H9 (cell line): ENCODE measurements at regions not wholly inside any gene's neighbourhood (a gene's known extent, or its start where the extent isn't known, plus 50 kb on each side); places are given as distances from the start of the nearest gene placed in this dataset.

Source experiments
- DNase-seq: peaks from one replicate; pipeline ENCODE4 v3.0.0-alpha.2; 2017
- H2AFZ ChIP-seq: one replicate; pipeline ENCODE4 v1.6.1; 2013; ENCODE audit warnings: mild to moderate bottlenecking, low read length, control low read depth, moderate library complexity
- H2AK5ac ChIP-seq: 2 replicates; pipeline ENCODE4 v1.6.1; 2013; ENCODE audit warnings: low read length, control low read depth, mixed read lengths; ENCODE audit not compliant: insufficient read length
- H2BK120ac ChIP-seq: one replicate; pipeline ENCODE4 v1.6.1; 2013; ENCODE audit warnings: low read depth, mild to moderate bottlenecking, low read length, control low read depth, inconsistent platforms; ENCODE audit not compliant: poor library complexity, severe bottlenecking
- H2BK12ac ChIP-seq: 2 replicates; pipeline ENCODE4 v1.6.1; 2013; ENCODE audit warnings: low read length, control low read depth, mixed read lengths, low read depth; ENCODE audit not compliant: insufficient read length
- H2BK15ac ChIP-seq: 2 replicates; pipeline ENCODE4 v1.6.1; 2013; ENCODE audit warnings: low read depth, low read length, control low read depth
- H2BK20ac ChIP-seq: one replicate; pipeline ENCODE4 v1.6.1; 2013; ENCODE audit warnings: low read depth, mild to moderate bottlenecking, low read length, control low read depth, inconsistent platforms; ENCODE audit not compliant: poor library complexity, severe bottlenecking
- H2BK5ac ChIP-seq: 2 replicates; pipeline ENCODE4 v1.6.1; 2013; ENCODE audit warnings: low read length, control low read depth, mixed read lengths; ENCODE audit not compliant: insufficient read length
- H3K14ac ChIP-seq: 2 replicates; pipeline ENCODE4 v1.6.1; 2013; ENCODE audit warnings: low read length, control low read depth; ENCODE audit not compliant: insufficient read depth
- H3K18ac ChIP-seq: 2 replicates; pipeline ENCODE4 v1.6.1; 2013; ENCODE audit warnings: low read depth, mild to moderate bottlenecking, mixed read lengths, low read length, control low read depth; ENCODE audit not compliant: insufficient read length
- H3K23ac ChIP-seq: 2 replicates; pipeline ENCODE4 v1.6.1; 2013; ENCODE audit warnings: low read length, control low read depth, mixed read lengths, low read depth; ENCODE audit not compliant: insufficient read length
- H3K23me2 ChIP-seq: 2 replicates; pipeline ENCODE4 v1.6.1; 2013; ENCODE audit warnings: low read depth, mild to moderate bottlenecking, mixed read lengths, low read length, control low read depth; ENCODE audit not compliant: insufficient read length, poor library complexity, severe bottlenecking
- H3K27ac ChIP-seq: 2 replicates; pipeline ENCODE4 v1.5.1; 2013; ENCODE audit warnings: low read length, control low read depth, mixed read lengths, low read depth; ENCODE audit not compliant: insufficient read length
- H3K27me3 ChIP-seq: 2 replicates; pipeline ENCODE4 v1.6.1; 2013; ENCODE audit warnings: low read length, control low read depth, inconsistent platforms; ENCODE audit not compliant: insufficient read depth
- H3K4ac ChIP-seq: 2 replicates; pipeline ENCODE4 v1.6.1; 2013; ENCODE audit warnings: low read depth, mild to moderate bottlenecking, control low read depth, inconsistent platforms, low read length, moderate library complexity
- H3K4me1 ChIP-seq: 2 replicates; pipeline ENCODE4 v1.6.1; 2013; ENCODE audit warnings: low read length, control low read depth, inconsistent platforms; ENCODE audit not compliant: insufficient read depth
- H3K4me2 ChIP-seq: 2 replicates; pipeline ENCODE4 v1.6.1; 2013; ENCODE audit warnings: low read length, control low read depth, mixed read lengths; ENCODE audit not compliant: insufficient read length, insufficient read depth
- H3K56ac ChIP-seq: 2 replicates; pipeline ENCODE4 v1.6.1; 2013; ENCODE audit warnings: low read depth, mild to moderate bottlenecking, mixed read lengths, low read length, control low read depth; ENCODE audit not compliant: insufficient read length
- H3K79me1 ChIP-seq: 2 replicates; pipeline ENCODE4 v1.6.1; 2013; ENCODE audit warnings: low read depth, mild to moderate bottlenecking, moderate library complexity, low read length, control low read depth, inconsistent platforms; ENCODE audit not compliant: insufficient read depth, poor library complexity, severe bottlenecking
- H3K79me2 ChIP-seq: 2 replicates; pipeline ENCODE4 v1.6.1; 2013; ENCODE audit warnings: low read length, control low read depth, inconsistent platforms; ENCODE audit not compliant: insufficient read depth
- H3K9ac ChIP-seq: 2 replicates; pipeline ENCODE4 v1.6.1; 2013; ENCODE audit warnings: low read length, control low read depth, mixed read lengths; ENCODE audit not compliant: insufficient read length; ENCODE audit errors: extremely low read depth
- H3K9me3 ChIP-seq: one replicate; pipeline ENCODE4 v1.6.1; 2013; ENCODE audit warnings: low read depth, low read length, inconsistent platforms; ENCODE audit not compliant: control insufficient read depth
- H3T11ph ChIP-seq: one replicate; pipeline ENCODE4 v1.6.1; 2013; ENCODE audit warnings: mild to moderate bottlenecking, low read length, control low read depth, inconsistent platforms
- H4K20me1 ChIP-seq: one replicate; pipeline ENCODE4 v1.6.1; 2013; ENCODE audit not compliant: control insufficient read depth, insufficient read length, insufficient read depth
- H4K5ac ChIP-seq: 2 replicates; pipeline ENCODE4 v1.6.1; 2013; ENCODE audit warnings: low read depth, mild to moderate bottlenecking, mixed read lengths, low read length, control low read depth; ENCODE audit not compliant: insufficient read length
- H4K8ac ChIP-seq: replicated peaks from 2 replicates; pipeline ENCODE4 v1.6.1; 2013; ENCODE audit warnings: low read length, control low read depth, mixed read lengths, low read depth; ENCODE audit not compliant: insufficient read length
- H4K91ac ChIP-seq: 2 replicates; pipeline ENCODE4 v1.6.1; 2013; ENCODE audit warnings: low read depth, mild to moderate bottlenecking, moderate library complexity, mixed read lengths, low read length, control low read depth; ENCODE audit not compliant: insufficient read length
- H3K27ac Mint-ChIP-seq, 3 experiments: 2 replicates in 2 of 3; 3 replicates in 1 of 3; pipeline ENCODE4 v1.8.0; 2020 to 2021; ENCODE audit warnings: mixed read lengths in 3 of 3, mild to moderate bottlenecking in 1 of 3, moderate library complexity in 1 of 3
- H3K27me3 Mint-ChIP-seq: 2 replicates; pipeline ENCODE4 v1.8.0; 2021; ENCODE audit warnings: low read depth, mild to moderate bottlenecking, moderate library complexity, mixed read lengths
- H3K36me3 Mint-ChIP-seq, 3 experiments: 2 replicates in 2 of 3; 3 replicates in 1 of 3; pipeline ENCODE4 v1.8.0; 2020 to 2021; ENCODE audit warnings: low read depth in 3 of 3, mixed read lengths in 3 of 3; ENCODE audit not compliant: insufficient read depth in 1 of 3
- H3K4me1 Mint-ChIP-seq, 2 experiments: 2 replicates each; pipeline ENCODE4 v1.8.0; 2020; ENCODE audit warnings: mixed read lengths in 2 of 2
- H3K4me3 Mint-ChIP-seq, 2 experiments: 2 replicates in 1 of 2; 3 replicates in 1 of 2; pipeline ENCODE4 v1.8.0; 2020 to 2021; ENCODE audit warnings: mild to moderate bottlenecking in 2 of 2, mixed read lengths in 2 of 2, moderate library complexity in 1 of 2
- H3K9me3 Mint-ChIP-seq, 2 experiments: 2 replicates in 1 of 2; 3 replicates in 1 of 2; pipeline ENCODE4 v1.8.0; 2020; ENCODE audit warnings: mild to moderate bottlenecking in 2 of 2, mixed read lengths in 2 of 2, moderate library complexity in 1 of 2
- CTCF ChIP-seq: fragments of 200-600 bp; sonication (generic); conservative IDR thresholded peaks from 3 replicates; pipeline ENCODE4 v1.8.0; 2021; ENCODE audit warnings: antibody characterized with exemption, mild to moderate bottlenecking
- WGBS: extraction: QIAGEN DNeasy Blood & Tissue Kit; methylation state at CpG from one replicate; pipeline ENCODE4 v1.1.7; 2013; ENCODE audit warnings: missing lambda C conversion rate, low lambda C conversion rate, mixed read lengths; ENCODE audit not compliant: insufficient read length; ENCODE audit errors: extremely low coverage; 5-methylcytosine and 5-hydroxymethylcytosine counted together

- Histone ChIP-seq H2BK15ac (no peak overlapping the region), H3K4me2 (no peak overlapping the region), H2AFZ (no peak overlapping the region), H3K23ac (no peak overlapping the region), H4K5ac (no peak overlapping the region), H3K79me1 (no peaks in the 10 kb centered on the region), H2BK5ac (no peak overlapping the region), H3K56ac (no peak overlapping the region), H3K4ac (no peak overlapping the region), H2BK120ac (no peak overlapping the region), H2AK5ac (no peak overlapping the region), H4K91ac (no peak overlapping the region), H3K4me1 (no peaks in the 10 kb centered on the region; the same call in 1 of the 2 replicates), H3K9ac (no peak overlapping the region), H3K23me2 (no peaks in the 10 kb centered on the region), H3T11ph (no peak overlapping the region), H3K9me3 (no peaks in the 10 kb centered on the region), H3K27me3 (no peaks in the 10 kb centered on the region), H3K79me2 (no peaks in the 10 kb centered on the region), H3K14ac (no peak overlapping the region), H2BK12ac (no peak overlapping the region), H4K8ac (no peak overlapping the region), H3K27ac (no peak overlapping the region), H2BK20ac (no peak overlapping the region), H3K18ac (no peak overlapping the region), H4K20me1 (no peaks in the 10 kb centered on the region)
- WGBS: no CpG with 5 or more reads among the region's 2 CpGs
- no peak; the same call in 2 of the 3 replicates for TF ChIP-seq CTCF
- H3K27ac Mint-ChIP-seq: no peak overlapping the region
- no peak overlapping the region for H3K4me3 Mint-ChIP-seq
- H3K4me1 Mint-ChIP-seq: peaks cover 4 to 5% of the 10 kb centered on the region in 2 experiments; a peak in 2 of 4 replicates
- H3K9me3 Mint-ChIP-seq: no peaks in the 10 kb centered on the region
- H3K36me3 Mint-ChIP-seq: no peaks in the 10 kb centered on the region
- DNase-seq: no peak
- H3K27me3 Mint-ChIP-seq: peaks cover 1% of the 10 kb centered on the region
Observed at GRCh38 chr7:27302590-27302989, 60.0 kb downstream of the EVX1 start.
